ENCODE measurements at regions not wholly inside any gene's neighbourhood (a gene's known extent, or its start where the extent isn't known, plus 50 kb on each side); places are given as distances from the start of the nearest gene placed in this dataset.

GRCh38 chr16:73750639-73751038 lies 546.0 kb upstream of the PSMD7 start:
- no peak overlapping the region for H3K4me2 ChIP-seq
- ATAC-seq, result no peak
- Mint-ChIP-seq H3K36me3 (ENCODE audit: low read depth) (no peaks in the 10 kb centered on the region), H3K9me3 (no peaks in the 10 kb centered on the region; the same call in 2 of the 3 replicates), H3K4me1 (no peaks in the 10 kb centered on the region), H3K27me3 (ENCODE audit: insufficient read depth, low read depth, poor library complexity) (no peaks in the 10 kb centered on the region), H3K4me3 (no peak overlapping the region), H3K27ac (no peak overlapping the region)
- H3K27me3 ChIP-seq (ENCODE audit: insufficient read depth), result no peaks in the 10 kb centered on the region
- TF ChIP-seq ZNF331 (CRISPR knock-in tag; IDR thresholded peaks at IDR 0.05; ENCODE audit: low read depth), result no peak
- no peak for TF ChIP-seq CTCF (conservative IDR thresholded peaks at IDR 0.05; ENCODE audit: low read depth in 2 of 2)
- TF ChIP-seq, protein P1, sequence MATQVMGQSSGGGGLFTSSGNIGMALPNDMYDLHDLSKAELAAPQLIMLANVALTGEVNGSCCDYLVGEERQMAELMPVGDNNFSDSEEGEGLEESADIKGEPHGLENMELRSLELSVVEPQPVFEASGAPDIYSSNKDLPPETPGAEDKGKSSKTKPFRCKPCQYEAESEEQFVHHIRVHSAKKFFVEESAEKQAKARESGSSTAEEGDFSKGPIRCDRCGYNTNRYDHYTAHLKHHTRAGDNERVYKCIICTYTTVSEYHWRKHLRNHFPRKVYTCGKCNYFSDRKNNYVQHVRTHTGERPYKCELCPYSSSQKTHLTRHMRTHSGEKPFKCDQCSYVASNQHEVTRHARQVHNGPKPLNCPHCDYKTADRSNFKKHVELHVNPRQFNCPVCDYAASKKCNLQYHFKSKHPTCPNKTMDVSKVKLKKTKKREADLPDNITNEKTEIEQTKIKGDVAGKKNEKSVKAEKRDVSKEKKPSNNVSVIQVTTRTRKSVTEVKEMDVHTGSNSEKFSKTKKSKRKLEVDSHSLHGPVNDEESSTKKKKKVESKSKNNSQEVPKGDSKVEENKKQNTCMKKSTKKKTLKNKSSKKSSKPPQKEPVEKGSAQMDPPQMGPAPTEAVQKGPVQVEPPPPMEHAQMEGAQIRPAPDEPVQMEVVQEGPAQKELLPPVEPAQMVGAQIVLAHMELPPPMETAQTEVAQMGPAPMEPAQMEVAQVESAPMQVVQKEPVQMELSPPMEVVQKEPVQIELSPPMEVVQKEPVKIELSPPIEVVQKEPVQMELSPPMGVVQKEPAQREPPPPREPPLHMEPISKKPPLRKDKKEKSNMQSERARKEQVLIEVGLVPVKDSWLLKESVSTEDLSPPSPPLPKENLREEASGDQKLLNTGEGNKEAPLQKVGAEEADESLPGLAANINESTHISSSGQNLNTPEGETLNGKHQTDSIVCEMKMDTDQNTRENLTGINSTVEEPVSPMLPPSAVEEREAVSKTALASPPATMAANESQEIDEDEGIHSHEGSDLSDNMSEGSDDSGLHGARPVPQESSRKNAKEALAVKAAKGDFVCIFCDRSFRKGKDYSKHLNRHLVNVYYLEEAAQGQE (IDR thresholded peaks at IDR 0.05; ENCODE audit: unreplicated experiment), result no peak
- TF ChIP-seq EZH2phosphoT487 (IDR thresholded peaks at IDR 0.05; ENCODE audit: unreplicated experiment), result no peak
- TF ChIP-seq ZNF462 (CRISPR knock-in tag; IDR thresholded peaks at IDR 0.05), result no peak
- no peak for TF ChIP-seq CREB1 (CRISPR knock-in tag; IDR thresholded peaks at IDR 0.05; ENCODE audit: low read depth)
- TF ChIP-seq ZNF114 (CRISPR knock-in tag; IDR thresholded peaks at IDR 0.05), result no peak
- TF ChIP-seq ETS1 (IDR thresholded peaks at IDR 0.05), result no peak
- no peak for TF ChIP-seq STAT1 (IDR thresholded peaks at IDR 0.05; ENCODE audit: unreplicated experiment)
- TF ChIP-seq NANOG (IDR thresholded peaks at IDR 0.05; ENCODE audit: borderline replicate concordance), result no peak
- no peak for TF ChIP-seq EZH2 (IDR thresholded peaks at IDR 0.05; ENCODE audit: low read depth, unreplicated experiment)
- no peak for TF ChIP-seq JUNB (IDR thresholded peaks at IDR 0.05; ENCODE audit: unreplicated experiment)
- no peak for TF ChIP-seq POLR2AphosphoS5 (IDR thresholded peaks at IDR 0.05; ENCODE audit: low read depth)
- H3K79me2 ChIP-seq (replicated peaks; ENCODE audit: insufficient read depth), result no peaks in the 10 kb centered on the region
- H3K9me2 ChIP-seq (ENCODE audit: insufficient read depth), result peaks cover 19% of the 10 kb centered on the region; the same call in 1 of the 2 replicates
- no peak overlapping the region for H2AFZ ChIP-seq
- H4K20me1 ChIP-seq (replicated peaks; ENCODE audit: insufficient read depth), result no peaks in the 10 kb centered on the region
- no peak for DNase-seq (ENCODE audit: low spot score)
- no peaks in the 10 kb centered on the region for H3K36me3 ChIP-seq (ENCODE audit: insufficient read depth)
- no peak overlapping the region for H3K4me3 ChIP-seq
- no peaks in the 10 kb centered on the region for H3K4me1 ChIP-seq (ENCODE audit: insufficient read depth)
- no peaks in the 10 kb centered on the region for H3F3A ChIP-seq (replicated peaks; ENCODE audit: low read depth)
- H3K27ac ChIP-seq (ENCODE audit: low read depth), result no peak overlapping the region
